ENCODE measurements at regions not wholly inside any gene's neighbourhood (a gene's known extent, or its start where the extent isn't known, plus 50 kb on each side); places are given as distances from the start of the nearest gene placed in this dataset.
"Not testable (repeated sequence)": the region's sequence is repeated elsewhere in the genome, so short reads cannot be mapped to it uniquely, and the experiment has no call there.

- not testable (repeated sequence) for TF ChIP-seq EZH2 (IDR thresholded peaks at IDR 0.05; ENCODE audit: borderline replicate concordance, insufficient read depth, low read depth, low read length, poor library complexity, severe bottlenecking); CTCF (IDR thresholded peaks at IDR 0.05)
These were observed 57.7 kb upstream of the PLCXD1 start for GRCh38 chrX:223514-223854.
